Epithelial cell of esophagus (primary cell): ENCODE measurements at regions not wholly inside any gene's neighbourhood (a gene's known extent, or its start where the extent isn't known, plus 50 kb on each side); places are given as distances from the start of the nearest gene placed in this dataset.
A peak's percentile ranks its signal among the peaks of the same experiment; 100 is the strongest.

ENCODE experiments used
- DNase-seq: peaks from one replicate; pipeline ENCODE4 v3.0.0; 2010; ENCODE audit warnings: low read depth
- H3K4me3 ChIP-seq: 2 replicates; pipeline ENCODE4 v1.5.1; 2011; ENCODE audit warnings: mild to moderate bottlenecking, low read length, control low read depth
- CTCF ChIP-seq: IDR thresholded peaks from 2 replicates; pipeline ENCODE4 v1.5.1; 2011; ENCODE audit warnings: low read depth, mild to moderate bottlenecking, low read length, control low read depth, inconsistent platforms; ENCODE audit not compliant: insufficient read depth; ENCODE audit errors: missing control alignments

GRCh38 chr12:75613981-75614380 is 102.6 kb upstream of the KRR1 start:
- no peak overlapping the region for H3K4me3 ChIP-seq
- no peak for TF ChIP-seq CTCF
- DNase-seq = peak; percentile 24

DNA sequence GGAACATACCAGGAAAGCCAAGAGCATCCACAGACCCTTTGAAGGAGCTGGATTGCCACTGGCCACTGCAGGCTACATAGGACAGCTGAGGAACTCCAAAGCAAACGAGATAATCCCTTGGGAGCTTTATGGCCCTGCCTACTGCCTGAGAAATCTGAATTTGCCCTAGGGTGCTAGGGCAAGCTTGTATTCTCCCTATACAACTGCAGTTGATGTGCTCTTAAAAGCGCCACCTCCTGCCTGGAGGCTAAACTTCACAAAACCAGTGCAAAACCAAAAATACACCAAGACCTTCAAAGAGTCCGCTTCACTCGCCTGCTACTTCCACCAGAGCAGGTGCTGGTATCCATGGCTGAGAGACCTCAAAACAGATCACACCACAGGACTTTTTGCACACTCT is 99.6 kb upstream of the KRR1 start:
- no peak for DNase-seq
- H3K4me3 ChIP-seq = no peak overlapping the region
- TF ChIP-seq CTCF = no peak

GRCh38 chr12:75606956-75607355 is 95.5 kb upstream of the KRR1 start:
- DNase-seq = no peak
- no peak overlapping the region for H3K4me3 ChIP-seq
- TF ChIP-seq CTCF = no peak

DNA sequence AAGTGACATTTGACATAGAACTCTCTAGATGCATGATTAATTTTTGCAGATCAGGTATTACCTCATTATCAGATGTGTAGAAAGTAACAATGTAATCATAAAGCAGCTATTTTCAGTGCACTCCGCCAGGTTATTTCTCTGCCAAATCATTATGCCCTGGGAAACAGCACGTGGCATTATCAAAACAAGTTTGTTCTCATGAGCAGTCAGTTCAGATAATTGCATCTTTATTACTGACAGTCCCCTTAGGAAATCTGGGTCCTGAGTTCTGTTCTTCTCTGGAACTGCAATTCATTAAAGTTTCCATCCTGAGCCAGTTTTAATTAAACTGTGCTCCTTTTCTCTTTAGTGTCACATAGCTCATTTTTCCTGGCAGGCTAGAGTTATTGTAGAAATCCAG is 94.7 kb upstream of the KRR1 start:
- no peak for DNase-seq
- no peak for TF ChIP-seq CTCF
- no peak overlapping the region for H3K4me3 ChIP-seq

GRCh38 chr12:75603475-75603874 is 92.1 kb upstream of the KRR1 start:
- TF ChIP-seq CTCF = no peak
- DNase-seq = no peak
- H3K4me3 ChIP-seq = no peak overlapping the region

- no peak for DNase-seq
- TF ChIP-seq CTCF = no peak
- H3K4me3 ChIP-seq = no peak overlapping the region
These were observed 90.7 kb upstream of the KRR1 start for GRCh38 chr12:75602106-75602505.

- TF ChIP-seq CTCF = no peak
- DNase-seq = no peak
- H3K4me3 ChIP-seq = no peak overlapping the region
These were observed 88.7 kb upstream of the KRR1 start for GRCh38 chr12:75600146-75600545.
